GM12878 (cell line): ENCODE measurements at regions not wholly inside any gene's neighbourhood (a gene's known extent, or its start where the extent isn't known, plus 50 kb on each side); places are given as distances from the start of the nearest gene placed in this dataset.

Experiments
- ATAC-seq: fragments of 200-7000 bp; cut with Tn5 transposase; 3 replicates; pipeline ENCODE4 v1.9.1; 2020; ENCODE audit warnings: mild to moderate bottlenecking, moderate library complexity
- BruUV-seq: library from RNA; stranded (reverse); fragments of 400-500 nt; replicated peaks from 2 replicates; lab custom pipeline; 2021; lab: Mats Ljungman, UMichigan
- CTCF ChIA-PET: fragments of 300-600 bp; sonication (Branson Sonifier 250); formaldehyde crosslinking; extraction: SDS; loops from one replicate; lab custom pipeline; 2021; ENCODE audit warnings: inconsistent platforms; lab: Yijun Ruan, JAX
- POLR2A ChIA-PET: fragments of 350-600 bp; formaldehyde crosslinking; extraction: SDS; loops from one replicate; lab custom pipeline; 2021; ENCODE audit warnings: inconsistent platforms; lab: Charles Lee
- RAD21 ChIA-PET: fragments of 300-600 bp; sonication (Branson Sonifier 250); formaldehyde crosslinking; loops from one replicate; lab custom pipeline; 2023; ENCODE audit warnings: antibody characterized with exemption; ENCODE audit not compliant: unreplicated experiment; lab: Charles Lee
- SMC1A ChIA-PET: fragments of 300-600 bp; sonication (Branson Sonifier 250); formaldehyde crosslinking; loops from one replicate; lab custom pipeline; 2023; ENCODE audit not compliant: unreplicated experiment, uncharacterized antibody; lab: Charles Lee
- DNase-seq: peaks from one replicate; pipeline ENCODE4 v3.0.0-alpha.2; 2011; ENCODE audit warnings: low read depth, low spot score
- FAIRE-seq: peaks from 3 replicates; lab custom pipeline; 2011; peaks lifted over from hg19 to GRCh38; lab: Jason Lieb, UNC
- H2AFZ ChIP-seq: 2 replicates; pipeline ENCODE4 v1.6.0; 2011; ENCODE audit warnings: low read depth, low read length, control low read depth; ENCODE audit not compliant: control insufficient read depth
- H3K27ac ChIP-seq: 2 replicates; pipeline ENCODE4 v1.5.1; 2011; ENCODE audit warnings: control low read depth; ENCODE audit not compliant: control insufficient read depth, insufficient read depth
- H3K27me3 ChIP-seq, 2 experiments: replicated peaks in 1 of 2; 2 replicates each; pipeline versions ENCODE4 v1.6.0 to v1.6.1; 2011; ENCODE audit warnings: low read length in 1 of 2; ENCODE audit not compliant: control insufficient read depth in 2 of 2, insufficient read depth in 2 of 2
- H3K36me3 ChIP-seq, 2 experiments: 2 replicates each; pipeline ENCODE4 v1.5.1; 2011; ENCODE audit warnings: low read length in 1 of 2; ENCODE audit not compliant: control insufficient read depth in 2 of 2, insufficient read depth in 2 of 2
- H3K4me1 ChIP-seq: 2 replicates; pipeline ENCODE4 v1.6.1; 2011; ENCODE audit warnings: mild to moderate bottlenecking, low read length, moderate library complexity, mixed read lengths; ENCODE audit not compliant: control insufficient read depth, insufficient read depth
- H3K4me2 ChIP-seq: 2 replicates; pipeline ENCODE4 v1.6.0; 2011; ENCODE audit warnings: control low read depth; ENCODE audit not compliant: control insufficient read depth, insufficient read depth
- H3K4me3 ChIP-seq: fragments of 200-600 bp; sonication (generic); 2 replicates; pipeline ENCODE4 v1.5.1; 2016
- H3K79me2 ChIP-seq: 2 replicates; pipeline ENCODE4 v1.6.0; 2011; ENCODE audit warnings: low read length; ENCODE audit not compliant: control insufficient read depth, insufficient read depth
- H3K9ac ChIP-seq: 2 replicates; pipeline ENCODE4 v1.8.0; 2011; ENCODE audit warnings: low read length, control low read depth, mixed read lengths; ENCODE audit not compliant: control insufficient read depth, insufficient read depth
- H3K9me3 ChIP-seq: replicated peaks from 3 replicates; pipeline ENCODE4 v1.5.1; 2011; ENCODE audit warnings: mild to moderate bottlenecking, low read length; ENCODE audit not compliant: control insufficient read depth, insufficient read depth
- H4K20me1 ChIP-seq: 2 replicates; pipeline ENCODE4 v1.6.0; 2011; ENCODE audit not compliant: control insufficient read depth, insufficient read depth
- BHLHE40 ChIP-seq, 2 experiments: fragments of 450-650 bp in 1 of 2; IDR thresholded peaks; 2 replicates each; pipeline ENCODE4 v1.6.1; 2011 to 2017; ENCODE audit warnings: low read depth in 2 of 2, borderline replicate concordance in 1 of 2, improper control_type of control experiment in 1 of 2, low read length in 1 of 2, mild to moderate bottlenecking in 1 of 2
- CEBPB ChIP-seq, 2 experiments: fragments of 150-350 bp in 1 of 2; IDR thresholded peaks; 2 replicates each; pipeline ENCODE4 v1.6.1; 2012 to 2014; ENCODE audit warnings: low read depth in 2 of 2, low read length in 2 of 2, borderline replicate concordance in 1 of 2, inconsistent platforms in 1 of 2
- FOS ChIP-seq: IDR thresholded peaks from 3 replicates; pipeline ENCODE4 v1.6.1; 2011; ENCODE audit warnings: borderline replicate concordance; ENCODE audit not compliant: insufficient read length; ENCODE audit errors: extremely low read depth
- IKZF2 ChIP-seq, 2 experiments: fragments of 450-650 bp; IDR thresholded peaks; 2 replicates each; pipeline ENCODE4 v1.6.1; 2017; ENCODE audit warnings: mild to moderate bottlenecking in 2 of 2, moderate library complexity in 2 of 2
- KAT2A ChIP-seq: conservative IDR thresholded peaks from 2 replicates; pipeline ENCODE4 v1.6.1; 2011; ENCODE audit warnings: low read depth, low read length; ENCODE audit not compliant: control insufficient read depth
- NR2C2 ChIP-seq: IDR thresholded peaks from 2 replicates; pipeline ENCODE4 v1.6.1; 2011; ENCODE audit warnings: borderline replicate concordance, low read depth; ENCODE audit not compliant: control insufficient read depth, insufficient read length
- PAX5 ChIP-seq: IDR thresholded peaks from 2 replicates; pipeline ENCODE4 v1.6.1; 2011; ENCODE audit warnings: low read depth, low read length, borderline replicate concordance
- SP1 ChIP-seq: IDR thresholded peaks from one replicate; pipeline ENCODE4 v1.6.1; 2011; ENCODE audit warnings: low read depth, low read length
- SREBF1 ChIP-seq: IDR thresholded peaks from 2 replicates; pipeline ENCODE4 v1.6.1; 2012; ENCODE audit warnings: mild to moderate bottlenecking, low read length
- SREBF2 ChIP-seq: IDR thresholded peaks from 2 replicates; pipeline ENCODE4 v1.6.1; 2012; ENCODE audit warnings: mild to moderate bottlenecking, low read length
- ZNF207 ChIP-seq: fragments of 450-650 bp; IDR thresholded peaks from 2 replicates; pipeline ENCODE4 v1.6.1; 2014; ENCODE audit warnings: antibody characterized with exemption, mild to moderate bottlenecking, borderline replicate concordance
- ZNF384 ChIP-seq: IDR thresholded peaks from 2 replicates; pipeline ENCODE4 v1.6.1; 2012; ENCODE audit warnings: low read depth, mild to moderate bottlenecking, low read length, improper control_type of control experiment, borderline replicate concordance
- WGBS: methylation state at CpG from one replicate; pipeline ENCODE4 v1.1.6; 2016; ENCODE audit warnings: low lambda C conversion rate; ENCODE audit not compliant: insufficient replicate concordance, insufficient coverage; ENCODE audit errors: missing lambda C conversion rate; 5-methylcytosine and 5-hydroxymethylcytosine counted together
- in situ Hi-C: fragments of 300-500 bp; cut with MboI; formaldehyde crosslinking; loops from 9 replicates; pipeline ENCODE4 v1.14.3; 2018; ENCODE audit warnings: mixed read lengths
- intact Hi-C: fragments of 100-400 bp; cut with micrococcal nuclease; formaldehyde crosslinking; loops from one replicate; pipeline ENCODE4 v1.14.2; 2022; ENCODE audit not compliant: unreplicated experiment
- TF ChIP-seq, protein P1 (sequence below), 3 experiments: IDR thresholded peaks in 2 of 3; conservative IDR thresholded peaks in 1 of 3; 2 replicates each; pipeline ENCODE4 v1.5.1; 2011; ENCODE audit warnings: low read depth in 3 of 3, low read length in 3 of 3, mild to moderate bottlenecking in 3 of 3, control low read depth in 2 of 3, moderate library complexity in 2 of 3, inconsistent platforms in 1 of 3, mixed read lengths in 1 of 3; ENCODE audit not compliant: control insufficient read depth in 2 of 3, insufficient read depth in 1 of 3; ENCODE audit errors: extremely low read depth in 1 of 3
- TF ChIP-seq, protein P2 (sequence below): IDR thresholded peaks from 2 replicates; pipeline ENCODE4 v1.6.1; 2011; ENCODE audit warnings: mild to moderate bottlenecking, low read depth, low read length, moderate library complexity; ENCODE audit not compliant: insufficient replicate concordance
- TF ChIP-seq, protein P3 (sequence below): IDR thresholded peaks from 2 replicates; pipeline ENCODE4 v1.6.1; 2011; ENCODE audit warnings: borderline replicate concordance, low read depth, mild to moderate bottlenecking, moderate library complexity, mixed read lengths, low read length; ENCODE audit not compliant: insufficient read depth; ENCODE audit errors: extremely low read length
- TF ChIP-seq, protein P4 (sequence below): fragments of 450-650 bp; IDR thresholded peaks from 2 replicates; pipeline ENCODE4 v1.6.1; 2017; ENCODE audit warnings: mild to moderate bottlenecking

DNA sequence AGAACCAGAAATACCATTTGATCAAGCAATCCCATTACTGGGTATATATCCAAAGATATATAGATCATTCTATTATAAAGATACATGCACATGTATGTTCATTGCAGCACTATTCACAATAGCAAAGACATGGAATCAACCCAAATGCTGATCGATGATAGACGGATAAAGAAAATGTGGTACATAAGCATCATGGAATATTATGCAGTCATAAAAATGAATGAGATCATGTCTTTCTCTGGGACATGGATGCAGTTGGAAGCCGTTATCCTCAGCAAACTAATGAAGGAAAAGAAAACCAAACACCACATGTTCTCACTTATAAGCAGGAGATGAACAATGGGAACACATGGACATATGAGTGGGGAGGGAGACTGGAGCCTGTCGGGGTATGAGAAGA, 1540.9 kb upstream of the MIR17HG start:
- WGBS = 48% methylated on average over 4 of the region's 4 CpGs
- Histone ChIP-seq H3K27ac (no peak overlapping the region), H3K79me2 (no peaks in the 10 kb centered on the region), H3K4me3 (no peak overlapping the region), H4K20me1 (no peaks in the 10 kb centered on the region), H3K9me3 (no peaks in the 10 kb centered on the region), H3K4me2 (no peak overlapping the region), H3K36me3 (no peaks in the 10 kb centered on the region), H3K9ac (no peak overlapping the region), H3K27me3 (no peaks in the 10 kb centered on the region), H2AFZ (no peak overlapping the region), H3K4me1 (no peaks in the 10 kb centered on the region)
- ChIA-PET RAD21 (no interaction called here), SMC1A (no interaction called here), CTCF (no interaction called here), POLR2A (no interaction called here)
- FAIRE-seq (no peak), ATAC-seq (no peak), DNase-seq (no peak)
- in situ Hi-C loops = no loop called here
- intact Hi-C loops = no loop called here
- TF ChIP-seq SREBF1 = no peak
- TF ChIP-seq KAT2A = no peak
- TF ChIP-seq PAX5 = no peak
- TF ChIP-seq, protein P1, sequence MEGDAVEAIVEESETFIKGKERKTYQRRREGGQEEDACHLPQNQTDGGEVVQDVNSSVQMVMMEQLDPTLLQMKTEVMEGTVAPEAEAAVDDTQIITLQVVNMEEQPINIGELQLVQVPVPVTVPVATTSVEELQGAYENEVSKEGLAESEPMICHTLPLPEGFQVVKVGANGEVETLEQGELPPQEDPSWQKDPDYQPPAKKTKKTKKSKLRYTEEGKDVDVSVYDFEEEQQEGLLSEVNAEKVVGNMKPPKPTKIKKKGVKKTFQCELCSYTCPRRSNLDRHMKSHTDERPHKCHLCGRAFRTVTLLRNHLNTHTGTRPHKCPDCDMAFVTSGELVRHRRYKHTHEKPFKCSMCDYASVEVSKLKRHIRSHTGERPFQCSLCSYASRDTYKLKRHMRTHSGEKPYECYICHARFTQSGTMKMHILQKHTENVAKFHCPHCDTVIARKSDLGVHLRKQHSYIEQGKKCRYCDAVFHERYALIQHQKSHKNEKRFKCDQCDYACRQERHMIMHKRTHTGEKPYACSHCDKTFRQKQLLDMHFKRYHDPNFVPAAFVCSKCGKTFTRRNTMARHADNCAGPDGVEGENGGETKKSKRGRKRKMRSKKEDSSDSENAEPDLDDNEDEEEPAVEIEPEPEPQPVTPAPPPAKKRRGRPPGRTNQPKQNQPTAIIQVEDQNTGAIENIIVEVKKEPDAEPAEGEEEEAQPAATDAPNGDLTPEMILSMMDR (IDR thresholded peaks at IDR 0.05 in 2 of 3, conservative IDR thresholded peaks at IDR 0.05 in 1 of 3; ENCODE audit: control insufficient read depth in 2 of 3, extremely low read depth in 1 of 3, insufficient read depth in 1 of 3, low read depth in 3 of 3, low read length in 3 of 3) = no peak
- TF ChIP-seq, protein P2, sequence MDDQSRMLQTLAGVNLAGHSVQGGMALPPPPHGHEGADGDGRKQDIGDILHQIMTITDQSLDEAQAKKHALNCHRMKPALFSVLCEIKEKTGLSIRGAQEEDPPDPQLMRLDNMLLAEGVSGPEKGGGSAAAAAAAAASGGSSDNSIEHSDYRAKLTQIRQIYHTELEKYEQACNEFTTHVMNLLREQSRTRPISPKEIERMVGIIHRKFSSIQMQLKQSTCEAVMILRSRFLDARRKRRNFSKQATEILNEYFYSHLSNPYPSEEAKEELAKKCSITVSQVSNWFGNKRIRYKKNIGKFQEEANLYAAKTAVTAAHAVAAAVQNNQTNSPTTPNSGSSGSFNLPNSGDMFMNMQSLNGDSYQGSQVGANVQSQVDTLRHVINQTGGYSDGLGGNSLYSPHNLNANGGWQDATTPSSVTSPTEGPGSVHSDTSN = no peak
- no peak for TF ChIP-seq BHLHE40 (IDR thresholded peaks at IDR 0.05; ENCODE audit: borderline replicate concordance in 1 of 2, low read depth in 2 of 2, low read length in 1 of 2)
- TF ChIP-seq IKZF2 (IDR thresholded peaks at IDR 0.05) = no peak
- TF ChIP-seq ZNF384 = no peak
- TF ChIP-seq FOS = no peak
- TF ChIP-seq SREBF2 = no peak
- TF ChIP-seq CEBPB (IDR thresholded peaks at IDR 0.05; ENCODE audit: borderline replicate concordance in 1 of 2, low read depth in 2 of 2, low read length in 2 of 2) = no peak
- TF ChIP-seq, protein P3, sequence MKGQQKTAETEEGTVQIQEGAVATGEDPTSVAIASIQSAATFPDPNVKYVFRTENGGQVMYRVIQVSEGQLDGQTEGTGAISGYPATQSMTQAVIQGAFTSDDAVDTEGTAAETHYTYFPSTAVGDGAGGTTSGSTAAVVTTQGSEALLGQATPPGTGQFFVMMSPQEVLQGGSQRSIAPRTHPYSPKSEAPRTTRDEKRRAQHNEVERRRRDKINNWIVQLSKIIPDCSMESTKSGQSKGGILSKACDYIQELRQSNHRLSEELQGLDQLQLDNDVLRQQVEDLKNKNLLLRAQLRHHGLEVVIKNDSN = no peak
- no peak for TF ChIP-seq SP1
- TF ChIP-seq ZNF207 = no peak
- TF ChIP-seq, protein P4, sequence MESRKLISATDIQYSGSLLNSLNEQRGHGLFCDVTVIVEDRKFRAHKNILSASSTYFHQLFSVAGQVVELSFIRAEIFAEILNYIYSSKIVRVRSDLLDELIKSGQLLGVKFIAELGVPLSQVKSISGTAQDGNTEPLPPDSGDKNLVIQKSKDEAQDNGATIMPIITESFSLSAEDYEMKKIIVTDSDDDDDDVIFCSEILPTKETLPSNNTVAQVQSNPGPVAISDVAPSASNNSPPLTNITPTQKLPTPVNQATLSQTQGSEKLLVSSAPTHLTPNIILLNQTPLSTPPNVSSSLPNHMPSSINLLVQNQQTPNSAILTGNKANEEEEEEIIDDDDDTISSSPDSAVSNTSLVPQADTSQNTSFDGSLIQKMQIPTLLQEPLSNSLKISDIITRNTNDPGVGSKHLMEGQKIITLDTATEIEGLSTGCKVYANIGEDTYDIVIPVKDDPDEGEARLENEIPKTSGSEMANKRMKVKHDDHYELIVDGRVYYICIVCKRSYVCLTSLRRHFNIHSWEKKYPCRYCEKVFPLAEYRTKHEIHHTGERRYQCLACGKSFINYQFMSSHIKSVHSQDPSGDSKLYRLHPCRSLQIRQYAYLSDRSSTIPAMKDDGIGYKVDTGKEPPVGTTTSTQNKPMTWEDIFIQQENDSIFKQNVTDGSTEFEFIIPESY = no peak
- no peak for TF ChIP-seq NR2C2
- BruUV-seq = no TSS peak
